GM21576 (cell line): ENCODE measurements at regions not wholly inside any gene's neighbourhood (a gene's known extent, or its start where the extent isn't known, plus 50 kb on each side); places are given as distances from the start of the nearest gene placed in this dataset.
"Not testable (repeated sequence)": the region's sequence is repeated elsewhere in the genome, so short reads cannot be mapped to it uniquely, and the experiment has no call there.

Source experiments
- ATAC-seq: cut with Tn5 transposase; IDR thresholded peaks from one replicate; pipeline ENCODE4 v1.9.1; 2021; ENCODE audit warnings: mild to moderate bottlenecking, moderate library complexity; ENCODE audit not compliant: unreplicated experiment

GRCh38 chr2:217604527-217605194 is 398.1 kb downstream of the TNS1 start:
- ATAC-seq, result no peak

- no peak for ATAC-seq
Measured at GRCh38 chr2:217601601-217602000, 401.2 kb downstream of the TNS1 start.

GRCh38 chr2:217599906-217600305 is 402.9 kb downstream of the TNS1 start:
- ATAC-seq, result no peak

- ATAC-seq, result no peak
Measured at GRCh38 chr2:217597681-217598080, 405.1 kb downstream of the TNS1 start.

GRCh38 chr2:217597145-217597544 is 405.6 kb downstream of the TNS1 start:
- ATAC-seq, result no peak

- ATAC-seq, result peak; percentile 63
Measured at GRCh38 chr2:217593732-217594131, 409.1 kb downstream of the TNS1 start.

- ATAC-seq, result no peak
Measured at GRCh38 chr2:217588266-217588665, 414.5 kb downstream of the TNS1 start.

GRCh38 chr2:217585362-217585761 is 417.4 kb downstream of the TNS1 start:
- ATAC-seq, result no peak

- not testable (repeated sequence) for ATAC-seq
Measured at GRCh38 chr2:217580407-217580806, 422.4 kb downstream of the TNS1 start.

GRCh38 chr2:217573571-217573970 is 429.2 kb downstream of the TNS1 start:
- no peak for ATAC-seq

- no peak for ATAC-seq
Measured at GRCh38 chr2:217570394-217570793, 432.4 kb downstream of the TNS1 start.

- ATAC-seq, result no peak
Measured at GRCh38 chr2:217568289-217568971, 434.4 kb downstream of the TNS1 start.

GRCh38 chr2:217563565-217563964 is 439.2 kb downstream of the TNS1 start:
- ATAC-seq, result no peak

- ATAC-seq, result no peak
Measured at GRCh38 chr2:217562871-217563480, 439.8 kb downstream of the TNS1 start.

GRCh38 chr2:217559084-217559483 is 443.7 kb downstream of the TNS1 start:
- ATAC-seq, result no peak

- no peak for ATAC-seq
Measured at GRCh38 chr2:217555081-217555876, 447.5 kb downstream of the TNS1 start.

GRCh38 chr2:217553679-217554078 is 449.1 kb downstream of the TNS1 start:
- no peak for ATAC-seq

GRCh38 chr2:217553202-217553601 is 449.6 kb downstream of the TNS1 start:
- no peak for ATAC-seq

GRCh38 chr2:217552081-217552480 is 450.7 kb downstream of the TNS1 start:
- ATAC-seq, result no peak

- ATAC-seq, result no peak
Measured at GRCh38 chr2:217551252-217551899, 451.4 kb downstream of the TNS1 start.

GRCh38 chr2:217539126-217539525 is 463.7 kb downstream of the TNS1 start:
- no peak for ATAC-seq
